ENCODE measurements at regions not wholly inside any gene's neighbourhood (a gene's known extent, or its start where the extent isn't known, plus 50 kb on each side); places are given as distances from the start of the nearest gene placed in this dataset.

DNA sequence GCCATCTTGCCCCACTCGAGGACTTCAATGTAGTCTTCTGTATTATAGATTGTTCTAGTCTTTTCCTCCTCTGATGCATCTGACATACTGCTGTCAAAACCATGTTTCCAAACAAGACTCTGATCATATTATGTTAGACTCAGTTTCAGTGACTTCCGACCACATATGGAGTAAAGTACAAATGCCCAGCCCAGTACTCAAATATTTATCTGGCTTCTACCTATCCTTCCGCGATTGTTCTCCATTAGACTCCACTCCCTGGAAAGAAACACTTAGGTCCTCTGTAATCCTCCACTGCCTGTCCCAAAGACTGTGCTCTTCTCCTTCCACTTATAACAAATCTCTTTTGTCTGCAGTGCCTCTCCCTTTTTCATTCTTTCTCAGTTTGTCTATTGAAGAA is 439.5 kb downstream of the EFNB2 start:
- Histone ChIP-seq H2BK5ac (ENCODE audit: low read length) (no peak overlapping the region), H3K79me1 (ENCODE audit: low read depth, low read length) (no peaks in the 10 kb centered on the region), H3K4ac (ENCODE audit: low read length) (no peak overlapping the region), H3K9me3 (replicated peaks in 1 of 2; ENCODE audit: control insufficient read depth in 2 of 2, insufficient read depth in 1 of 2, low read depth in 1 of 2, low read length in 2 of 2) (no peaks in the 10 kb centered on the region), H3K36me3 (replicated peaks in 1 of 2; ENCODE audit: control insufficient read depth in 2 of 2, insufficient read depth in 2 of 2, low read length in 2 of 2) (no peaks in the 10 kb centered on the region), H3K4me1 (ENCODE audit: control insufficient read depth in 2 of 2, insufficient read depth in 1 of 2, low read depth in 1 of 2, low read length in 2 of 2) (peaks cover 8 to 20% of the 10 kb centered on the region in 2 donors), H3K23ac (ENCODE audit: low read depth, low read length, poor library complexity) (no peak overlapping the region), H3K14ac (ENCODE audit: low read length) (no peak overlapping the region), H3K27me3 (ENCODE audit: control insufficient read depth in 3 of 3, insufficient read depth in 3 of 3, low read depth in 1 of 3, low read length in 3 of 3) (no peaks in the 10 kb centered on the region), H3K18ac (ENCODE audit: low read length) (no peak overlapping the region), H3K27ac (replicated peaks; ENCODE audit: low read length) (no peak overlapping the region), H2AFZ (ENCODE audit: low read length) (no peak overlapping the region), H4K8ac (ENCODE audit: low read depth, low read length) (no peak overlapping the region), H3K4me2 (ENCODE audit: insufficient read depth, low read length, poor library complexity, severe bottlenecking) (no peak overlapping the region), H2BK15ac (ENCODE audit: low read length) (no peak overlapping the region), H4K91ac (ENCODE audit: low read depth, low read length, poor library complexity) (no peak overlapping the region), H3K9ac (ENCODE audit: low read depth, low read length, poor library complexity) (no peak overlapping the region), H2BK12ac (ENCODE audit: low read length) (no peak overlapping the region), H2AK5ac (ENCODE audit: low read depth, low read length) (no peak overlapping the region), H2BK120ac (ENCODE audit: low read depth, low read length) (no peak overlapping the region), H3K4me3 (ENCODE audit: low read length in 2 of 2) (no peak overlapping the region)
- DNase-seq (ENCODE audit: low spot score) = no peak
- WGBS, 2 donors (ENCODE audit: extremely low coverage in 2 of 2, insufficient read length in 2 of 2, insufficient replicate concordance in 1 of 2) = no CpG with 5 or more reads among the region's 4 CpGs

DNA sequence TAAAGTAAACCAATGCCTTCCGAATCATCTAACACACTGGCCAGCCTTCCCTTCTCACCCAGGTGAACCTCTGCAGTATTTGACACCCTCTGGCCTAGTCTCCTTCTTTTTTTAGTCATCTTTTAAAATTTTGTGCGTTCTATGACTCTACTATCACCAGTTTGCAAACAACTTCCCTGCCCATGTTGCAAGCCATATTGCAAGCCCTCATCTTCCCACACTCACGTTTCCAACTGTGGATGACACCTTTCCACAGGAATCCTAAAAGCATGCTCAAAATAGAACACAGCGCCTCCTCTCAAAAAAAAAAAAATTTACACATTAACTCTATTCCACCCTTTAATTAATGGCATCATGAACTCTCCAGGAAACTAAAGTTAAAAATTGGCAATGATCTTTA is 440.1 kb downstream of the EFNB2 start:
- Histone ChIP-seq H3K4me2 (ENCODE audit: insufficient read depth, low read length, poor library complexity, severe bottlenecking) (no peak overlapping the region), H4K91ac (ENCODE audit: low read depth, low read length, poor library complexity) (no peak overlapping the region), H2BK12ac (ENCODE audit: low read length) (no peak overlapping the region), H3K79me1 (ENCODE audit: low read depth, low read length) (no peaks in the 10 kb centered on the region), H2AK5ac (ENCODE audit: low read depth, low read length) (no peak overlapping the region), H3K23ac (ENCODE audit: low read depth, low read length, poor library complexity) (no peak overlapping the region), H2BK15ac (ENCODE audit: low read length) (no peak overlapping the region), H4K8ac (ENCODE audit: low read depth, low read length) (no peak overlapping the region), H3K36me3 (replicated peaks in 1 of 2; ENCODE audit: control insufficient read depth in 2 of 2, insufficient read depth in 2 of 2, low read length in 2 of 2) (no peaks in the 10 kb centered on the region), H3K14ac (ENCODE audit: low read length) (no peak overlapping the region), H2BK120ac (ENCODE audit: low read depth, low read length) (no peak overlapping the region), H3K27me3 (ENCODE audit: control insufficient read depth in 3 of 3, insufficient read depth in 3 of 3, low read depth in 1 of 3, low read length in 3 of 3) (no peaks in the 10 kb centered on the region), H3K27ac (replicated peaks; ENCODE audit: low read length) (no peak overlapping the region), H3K18ac (ENCODE audit: low read length) (no peak overlapping the region), H3K9me3 (replicated peaks in 1 of 2; ENCODE audit: control insufficient read depth in 2 of 2, insufficient read depth in 1 of 2, low read depth in 1 of 2, low read length in 2 of 2) (peaks cover 0 to 2% of the 10 kb centered on the region in 2 donors), H3K9ac (ENCODE audit: low read depth, low read length, poor library complexity) (no peak overlapping the region), H2AFZ (ENCODE audit: low read length) (no peak overlapping the region), H3K4ac (ENCODE audit: low read length) (no peak overlapping the region), H2BK5ac (ENCODE audit: low read length) (no peak overlapping the region), H3K4me1 (ENCODE audit: control insufficient read depth in 2 of 2, insufficient read depth in 1 of 2, low read depth in 1 of 2, low read length in 2 of 2) (peaks cover 8 to 20% of the 10 kb centered on the region in 2 donors), H3K4me3 (ENCODE audit: low read length in 2 of 2) (no peak overlapping the region)
- no peak for DNase-seq (ENCODE audit: low spot score)
- WGBS, 2 donors (ENCODE audit: extremely low coverage in 2 of 2, insufficient read length in 2 of 2, insufficient replicate concordance in 1 of 2) = no CpG with 5 or more reads among the region's 4 CpGs

DNA sequence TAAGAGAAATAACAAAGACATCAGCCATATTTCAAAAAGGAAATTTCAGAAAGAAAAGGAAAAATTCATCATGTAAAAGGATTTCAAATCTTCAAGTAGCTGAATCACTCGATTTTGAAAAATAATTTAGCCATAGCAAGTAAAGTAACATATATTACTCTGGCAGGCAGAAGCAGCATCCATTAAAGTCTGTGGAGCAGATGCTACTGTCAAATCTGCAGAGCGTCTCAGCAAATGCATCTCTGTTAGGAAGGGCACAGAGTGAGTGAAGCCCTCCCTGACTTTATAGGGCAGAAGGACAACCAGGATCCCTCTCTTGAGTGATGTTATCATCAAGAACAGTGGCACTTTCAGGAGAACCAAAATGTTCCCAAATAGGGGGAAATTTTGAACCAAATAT is 445.5 kb downstream of the EFNB2 start:
- H2BK12ac ChIP-seq (ENCODE audit: low read length) = no peak overlapping the region
- no peak overlapping the region for H4K91ac ChIP-seq (ENCODE audit: low read depth, low read length, poor library complexity)
- H4K8ac ChIP-seq (ENCODE audit: low read depth, low read length) = no peak overlapping the region
- no peak overlapping the region for H3K4ac ChIP-seq (ENCODE audit: low read length)
- no peaks in the 10 kb centered on the region for H3K4me1 ChIP-seq (ENCODE audit: control insufficient read depth in 2 of 2, insufficient read depth in 1 of 2, low read depth in 1 of 2, low read length in 2 of 2)
- H3K9ac ChIP-seq (ENCODE audit: low read depth, low read length, poor library complexity) = no peak overlapping the region
- no peak overlapping the region for H2BK15ac ChIP-seq (ENCODE audit: low read length)
- H2AK5ac ChIP-seq (ENCODE audit: low read depth, low read length) = no peak overlapping the region
- no peak overlapping the region for H3K23ac ChIP-seq (ENCODE audit: low read depth, low read length, poor library complexity)
- no peak overlapping the region for H3K14ac ChIP-seq (ENCODE audit: low read length)
- no peak overlapping the region for H2BK120ac ChIP-seq (ENCODE audit: low read depth, low read length)
- no peak overlapping the region for H3K27ac ChIP-seq (replicated peaks; ENCODE audit: low read length)
- DNase-seq (ENCODE audit: low spot score) = no peak
- peaks cover 0 to 4% of the 10 kb centered on the region in 2 donors for H3K9me3 ChIP-seq (replicated peaks in 1 of 2; ENCODE audit: control insufficient read depth in 2 of 2, insufficient read depth in 1 of 2, low read depth in 1 of 2, low read length in 2 of 2)
- H3K4me3 ChIP-seq (ENCODE audit: low read length in 2 of 2) = no peak overlapping the region
- H3K18ac ChIP-seq (ENCODE audit: low read length) = no peak overlapping the region
- no peaks in the 10 kb centered on the region for H3K79me1 ChIP-seq (ENCODE audit: low read depth, low read length)
- no peaks in the 10 kb centered on the region for H3K27me3 ChIP-seq (ENCODE audit: control insufficient read depth in 3 of 3, insufficient read depth in 3 of 3, low read depth in 1 of 3, low read length in 3 of 3)
- no CpG with 5 or more reads among the region's 2 CpGs for WGBS, 2 donors (ENCODE audit: extremely low coverage in 2 of 2, insufficient read length in 2 of 2, insufficient replicate concordance in 1 of 2)
- H2BK5ac ChIP-seq (ENCODE audit: low read length) = no peak overlapping the region
- H2AFZ ChIP-seq (ENCODE audit: low read length) = no peak overlapping the region
- H3K36me3 ChIP-seq (replicated peaks in 1 of 2; ENCODE audit: control insufficient read depth in 2 of 2, insufficient read depth in 2 of 2, low read length in 2 of 2) = no peaks in the 10 kb centered on the region
- H3K4me2 ChIP-seq (ENCODE audit: insufficient read depth, low read length, poor library complexity, severe bottlenecking) = no peak overlapping the region

DNA sequence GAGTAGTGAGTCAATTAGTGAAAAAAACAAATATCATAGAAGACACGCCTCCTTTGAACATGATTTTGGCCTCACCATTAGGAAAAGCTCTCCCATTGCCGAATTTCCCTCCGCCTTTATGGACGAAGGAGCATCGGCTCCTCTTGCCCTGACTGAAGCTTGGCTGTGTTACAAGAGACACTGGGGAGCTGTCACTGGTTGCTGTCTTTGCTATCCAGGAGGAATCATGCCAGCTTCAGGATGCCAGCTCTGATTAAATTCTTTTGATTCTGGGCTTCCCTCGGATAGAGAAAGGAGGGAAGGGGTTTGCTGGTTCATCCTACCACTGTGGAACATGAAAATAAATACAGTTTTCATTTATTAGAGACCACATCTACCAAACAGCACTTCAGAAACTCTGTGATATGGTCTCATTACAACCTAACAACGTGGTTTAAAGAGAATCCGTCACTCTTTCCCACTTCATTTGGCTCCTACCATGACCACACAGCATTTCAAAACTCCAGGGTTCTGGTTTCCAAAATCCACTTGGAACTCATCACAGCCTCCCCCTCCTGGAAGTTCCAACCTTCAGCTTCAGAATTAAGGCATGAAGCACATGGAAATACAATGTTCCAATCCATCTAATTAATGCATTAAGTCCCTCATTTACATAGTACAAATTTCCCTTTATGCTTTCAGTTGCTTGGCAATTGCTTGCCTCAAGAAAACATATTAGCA is 446.0 kb downstream of the EFNB2 start:
- no peak overlapping the region for H3K27ac ChIP-seq (replicated peaks; ENCODE audit: low read length)

More for the DNA sequence above, 446.0 kb downstream of the EFNB2 start:
- Histone ChIP-seq H2BK5ac (ENCODE audit: low read length) (no peak overlapping the region), H2AFZ (ENCODE audit: low read length) (no peak overlapping the region), H2BK12ac (ENCODE audit: low read length) (no peak overlapping the region), H3K9me3 (replicated peaks in 1 of 2; ENCODE audit: control insufficient read depth in 2 of 2, insufficient read depth in 1 of 2, low read depth in 1 of 2, low read length in 2 of 2) (peaks cover 0 to 4% of the 10 kb centered on the region in 2 donors), H3K36me3 (replicated peaks in 1 of 2; ENCODE audit: control insufficient read depth in 2 of 2, insufficient read depth in 2 of 2, low read length in 2 of 2) (no peaks in the 10 kb centered on the region), H2AK5ac (ENCODE audit: low read depth, low read length) (no peak overlapping the region), H3K4me2 (ENCODE audit: insufficient read depth, low read length, poor library complexity, severe bottlenecking) (no peak overlapping the region), H4K91ac (ENCODE audit: low read depth, low read length, poor library complexity) (no peak overlapping the region), H2BK120ac (ENCODE audit: low read depth, low read length) (no peak overlapping the region), H4K8ac (ENCODE audit: low read depth, low read length) (no peak overlapping the region), H3K9ac (ENCODE audit: low read depth, low read length, poor library complexity) (no peak overlapping the region), H3K18ac (ENCODE audit: low read length) (no peak overlapping the region), H3K4me1 (ENCODE audit: control insufficient read depth in 2 of 2, insufficient read depth in 1 of 2, low read depth in 1 of 2, low read length in 2 of 2) (peaks cover 0 to 2% of the 10 kb centered on the region in 2 donors), H2BK15ac (ENCODE audit: low read length) (no peak overlapping the region), H3K4me3 (ENCODE audit: low read length in 2 of 2) (no peak overlapping the region), H3K79me1 (ENCODE audit: low read depth, low read length) (no peaks in the 10 kb centered on the region), H3K4ac (ENCODE audit: low read length) (no peak overlapping the region), H3K14ac (ENCODE audit: low read length) (no peak overlapping the region), H3K27me3 (ENCODE audit: control insufficient read depth in 3 of 3, insufficient read depth in 3 of 3, low read depth in 1 of 3, low read length in 3 of 3) (no peaks in the 10 kb centered on the region), H3K23ac (ENCODE audit: low read depth, low read length, poor library complexity) (no peak overlapping the region)
- no CpG with 5 or more reads among the region's 8 CpGs for WGBS, 2 donors (ENCODE audit: extremely low coverage in 2 of 2, insufficient read length in 2 of 2, insufficient replicate concordance in 1 of 2)
- no peak for DNase-seq (ENCODE audit: low spot score)

Measured in neuronal stem cell (in vitro differentiated cells).